ENCODE measurements at regions not wholly inside any gene's neighbourhood (a gene's known extent, or its start where the extent isn't known, plus 50 kb on each side); places are given as distances from the start of the nearest gene placed in this dataset.

DNA sequence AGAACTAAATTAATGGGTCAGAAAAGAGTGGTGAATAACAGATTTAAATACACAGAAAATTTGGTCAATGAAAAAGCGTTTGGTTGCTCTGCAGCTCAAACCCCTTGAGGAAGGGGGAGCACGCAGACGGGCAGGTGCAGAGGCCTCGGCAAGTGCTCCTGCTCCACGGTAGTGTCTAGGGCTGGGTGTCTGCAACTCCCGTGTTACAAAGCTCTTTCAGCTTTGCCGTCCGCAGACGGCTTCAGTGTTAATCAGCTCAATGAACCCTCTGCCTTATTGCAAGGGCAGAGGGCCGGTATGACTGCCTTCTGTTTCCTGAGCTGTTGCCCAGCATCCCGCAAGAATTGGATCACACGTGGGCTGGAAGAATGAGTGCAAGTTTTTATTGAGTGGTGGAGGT is 125.7 kb upstream of the TRHDE start:
- no peak for TF ChIP-seq POLR2AphosphoS5 (IDR thresholded peaks at IDR 0.05; ENCODE audit: low read depth, low read length)
- no peak for TF ChIP-seq POLR2A (IDR thresholded peaks at IDR 0.05; ENCODE audit: low read depth, low read length)
- no peak for TF ChIP-seq SPI1 (IDR thresholded peaks at IDR 0.05; ENCODE audit: low read depth, low read length)
- TF ChIP-seq TAF1 (IDR thresholded peaks at IDR 0.05; ENCODE audit: low read depth, low read length): no peak
- no peak for TF ChIP-seq PAX5 (IDR thresholded peaks at IDR 0.05; ENCODE audit: insufficient read depth, low read length, severe bottlenecking)

Measured in GM12891 (cell line).